Stimulated activated CD8-positive, alpha-beta memory T cell treated with anti-CD3 and anti-CD28 coated beads, Interleukin-15, amount 100 ng/mL, for 4 hours (primary cell): ENCODE measurements at regions not wholly inside any gene's neighbourhood (a gene's known extent, or its start where the extent isn't known, plus 50 kb on each side); places are given as distances from the start of the nearest gene placed in this dataset.

Experiments
- DNase-seq, 2 donors: peaks; one replicate each; pipeline ENCODE4 v3.0.0-alpha.2; 2020; ENCODE audit warnings: low read depth in 2 of 2

DNA sequence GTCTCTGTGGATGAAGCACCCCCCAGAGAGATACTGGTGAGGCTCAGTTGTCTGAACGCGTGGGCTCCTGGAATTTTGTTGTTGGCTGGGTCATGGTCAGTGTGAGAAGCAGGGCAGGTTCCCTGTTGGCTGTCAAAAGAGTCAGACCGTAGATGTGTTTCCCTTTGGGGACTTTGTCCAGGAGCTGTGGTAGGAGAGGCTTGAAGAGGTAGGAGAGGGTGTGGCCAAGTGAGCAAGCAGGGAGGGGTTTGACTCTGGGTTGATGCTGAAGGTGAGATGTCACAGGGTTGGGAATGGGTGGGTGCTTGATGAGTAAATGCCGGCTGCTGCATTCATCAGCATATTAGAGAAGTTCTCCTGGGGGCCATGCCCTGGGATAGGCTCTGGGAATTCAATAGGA is 803.2 kb downstream of the TBC1D22A start:
- no peak for DNase-seq

DNA sequence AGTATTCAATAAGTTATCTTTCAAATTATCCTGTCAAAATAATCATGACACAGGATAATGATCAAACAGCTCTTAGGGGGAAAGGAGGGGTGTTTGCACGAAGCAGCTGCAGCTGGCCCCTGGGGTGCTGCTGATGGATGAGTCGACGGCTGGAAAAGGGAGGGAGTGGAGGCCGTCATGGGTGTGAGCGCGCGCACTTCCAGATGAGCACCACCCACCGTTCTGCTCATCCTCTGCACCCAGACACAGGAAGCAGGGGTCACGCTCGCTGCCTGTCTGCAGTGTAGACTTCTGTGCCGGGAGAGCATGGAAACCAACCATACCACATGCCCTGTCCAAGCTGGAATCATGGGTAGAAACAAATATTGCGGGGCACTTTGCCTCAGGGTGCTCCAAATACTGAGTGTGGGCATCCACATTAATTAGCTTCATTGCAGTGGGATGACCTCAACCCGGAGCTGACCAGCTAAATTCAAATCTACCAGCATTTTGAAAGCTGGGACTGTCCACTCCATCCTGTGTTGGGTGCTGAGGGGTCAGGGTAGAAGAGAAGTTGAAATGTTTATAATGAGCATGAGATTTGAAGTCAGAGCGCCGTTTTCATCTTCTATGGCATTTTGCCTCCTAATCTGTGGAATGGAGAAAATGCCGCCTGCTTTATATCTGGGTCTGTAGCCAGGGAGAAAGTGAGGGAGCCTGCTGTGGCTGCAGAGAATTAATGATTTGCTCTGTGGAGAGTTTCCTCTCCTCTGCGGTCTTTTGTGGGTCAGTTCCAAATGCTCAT is 802.4 kb downstream of the TBC1D22A start:
- DNase-seq, result no peak

DNA sequence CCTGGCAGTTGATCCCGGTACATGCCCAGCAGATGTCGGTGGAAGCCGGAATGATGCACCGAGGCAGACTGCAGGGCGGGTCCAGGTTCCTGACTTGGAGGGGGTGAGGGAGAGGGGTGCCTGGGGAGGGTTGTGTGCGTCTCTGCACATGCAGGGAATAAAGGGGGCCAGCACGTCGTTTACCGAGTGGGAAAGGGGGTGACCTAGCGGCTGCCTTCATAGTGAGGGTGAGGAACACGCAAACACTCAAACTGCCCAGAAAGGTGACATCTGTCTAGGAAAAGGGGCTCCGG is 801.7 kb downstream of the TBC1D22A start:
- DNase-seq, result no peak

DNA sequence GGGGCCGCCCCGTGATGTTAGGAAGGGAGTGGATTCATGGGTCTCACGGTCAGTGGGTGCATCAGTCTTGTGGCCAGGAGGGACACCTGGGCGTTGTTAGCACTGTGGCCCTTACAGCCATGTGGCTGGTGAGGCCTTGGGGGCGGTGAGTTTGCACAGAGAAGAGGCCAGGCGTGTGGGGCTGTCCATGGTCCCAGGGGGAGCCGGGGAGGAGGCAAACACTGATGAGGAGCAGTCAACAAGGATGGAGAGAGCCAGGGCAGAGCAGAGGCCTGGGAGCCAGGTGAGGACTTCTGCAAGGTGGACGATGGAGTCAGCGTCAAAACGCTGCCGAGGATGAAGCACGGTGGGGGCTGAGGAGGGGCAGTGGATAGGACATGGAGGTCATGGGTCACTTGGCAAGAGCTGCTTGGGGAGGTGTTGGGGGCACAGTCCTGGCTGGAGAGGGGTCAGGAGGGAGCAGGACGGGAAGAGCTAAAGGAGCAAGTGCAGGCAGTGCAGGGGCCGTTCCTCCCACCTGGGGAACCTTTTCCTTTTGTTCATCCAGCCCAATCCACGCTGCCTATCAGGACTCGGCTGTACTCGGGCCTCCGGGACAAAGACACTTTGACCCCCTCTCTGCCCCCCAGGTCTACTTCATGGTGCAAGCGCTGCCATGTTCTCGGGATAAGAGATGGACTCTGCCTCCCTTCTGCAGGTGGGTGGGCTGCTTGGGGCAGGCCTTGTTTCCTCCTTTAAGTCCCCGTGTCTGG is 801.1 kb downstream of the TBC1D22A start:
- no peak for DNase-seq

DNA sequence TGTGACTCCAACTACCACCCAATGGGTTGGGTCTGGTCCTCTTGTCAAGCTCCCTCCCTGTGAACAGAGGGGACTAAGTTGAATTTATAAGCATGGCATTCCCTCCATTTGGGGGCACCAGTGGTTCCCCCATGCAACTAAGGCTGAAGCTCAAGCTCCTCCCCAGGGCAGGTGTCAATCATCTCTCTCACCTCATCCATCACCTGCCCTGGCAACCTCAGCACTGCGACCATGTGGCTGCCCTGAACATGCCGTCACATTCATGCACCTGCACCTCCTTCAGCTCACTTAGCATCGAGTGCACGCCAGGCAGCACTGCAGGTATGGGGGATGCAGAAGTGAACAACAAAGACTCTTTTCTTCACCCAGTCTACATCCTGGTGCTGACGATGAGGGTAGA is 799.3 kb downstream of the TBC1D22A start:
- no peak for DNase-seq

DNA sequence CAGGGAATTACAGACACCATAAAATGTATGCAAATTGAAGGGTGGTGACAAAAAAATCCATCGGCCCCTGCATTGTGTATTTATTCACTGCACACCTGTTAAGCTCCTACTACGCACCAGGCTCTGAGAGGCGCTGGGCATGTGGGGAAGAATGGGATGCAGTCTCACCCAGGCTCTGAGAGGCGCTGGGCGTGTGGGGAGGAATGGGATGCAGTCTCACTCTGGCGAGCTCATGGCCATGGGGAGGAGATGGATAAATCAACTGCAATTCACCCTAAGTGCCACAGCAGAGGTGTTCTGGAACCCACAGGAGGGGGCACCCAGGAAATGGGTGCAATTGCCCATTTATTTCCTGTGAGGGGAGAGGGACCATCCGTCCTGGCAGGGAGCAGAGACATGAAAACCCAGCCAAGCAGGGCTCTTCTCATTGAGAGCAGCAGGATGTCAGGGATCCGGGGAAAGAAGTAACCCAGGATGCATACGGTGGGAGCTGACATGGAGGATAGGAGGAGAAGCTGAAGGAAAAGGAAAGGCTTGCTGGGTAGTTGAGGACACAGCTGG is 798.7 kb downstream of the TBC1D22A start:
- no peak for DNase-seq

DNA sequence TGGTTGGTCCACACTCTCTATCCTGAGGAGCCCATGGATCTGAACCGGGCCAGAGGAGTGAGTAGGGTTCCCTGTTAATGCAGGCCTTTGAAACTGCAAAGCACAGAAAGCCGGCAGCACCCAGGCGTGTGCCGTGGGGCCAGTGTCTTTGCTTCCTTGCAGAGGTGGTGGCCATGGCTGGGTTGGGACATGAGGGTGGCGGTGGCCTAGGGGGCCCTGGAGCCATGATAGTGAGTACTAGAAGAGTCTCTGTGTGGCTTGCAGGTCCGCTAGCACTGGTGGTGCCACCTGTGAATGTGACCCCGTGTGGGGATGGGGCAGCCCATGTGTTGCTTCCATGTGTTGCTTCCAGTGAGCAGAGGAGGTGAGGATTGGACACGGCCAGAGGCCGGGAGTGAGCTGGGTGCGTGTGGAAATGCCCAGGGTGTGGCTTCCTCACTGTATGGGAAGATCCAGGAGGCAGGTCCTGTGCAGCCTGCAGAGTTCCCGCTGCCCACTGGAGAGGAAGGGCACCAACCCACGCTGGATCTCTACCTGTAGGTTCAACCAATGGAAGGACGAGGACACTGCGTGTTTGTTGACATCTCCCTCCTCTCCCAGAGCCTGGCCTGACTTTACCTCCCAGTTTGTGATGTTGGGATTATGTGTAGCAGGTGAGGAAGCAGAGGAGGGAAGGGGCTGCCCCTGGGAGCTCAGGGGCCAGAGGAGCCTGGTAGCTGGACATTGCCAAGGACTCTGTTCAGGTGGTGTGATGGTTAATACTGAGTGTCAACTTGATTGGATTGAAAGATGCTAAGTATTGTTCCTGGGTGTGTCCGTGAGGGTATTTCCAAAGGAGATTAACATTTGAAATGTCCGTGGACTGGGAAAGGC is 796.6 kb downstream of the TBC1D22A start:
- DNase-seq, result no peak

DNA sequence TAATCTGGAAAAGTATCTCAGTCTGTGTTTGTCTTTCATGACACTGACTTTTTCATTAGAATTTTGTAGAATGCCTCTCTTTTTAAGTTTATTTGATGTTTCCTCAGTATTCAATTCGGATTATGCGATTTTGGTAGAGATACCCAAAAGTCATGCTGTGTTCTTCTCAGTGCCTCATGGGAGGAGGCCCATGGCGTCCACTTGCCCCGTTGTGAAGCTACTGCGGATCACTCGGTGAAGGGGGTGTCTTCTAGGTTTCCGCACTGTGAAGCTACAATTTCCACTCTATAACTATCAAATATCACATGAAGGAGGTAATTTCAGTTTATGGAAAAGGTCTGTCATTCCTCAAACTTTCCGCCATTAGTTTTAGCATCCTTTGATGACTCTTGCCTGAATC is 794.0 kb downstream of the TBC1D22A start:
- no peak for DNase-seq

DNA sequence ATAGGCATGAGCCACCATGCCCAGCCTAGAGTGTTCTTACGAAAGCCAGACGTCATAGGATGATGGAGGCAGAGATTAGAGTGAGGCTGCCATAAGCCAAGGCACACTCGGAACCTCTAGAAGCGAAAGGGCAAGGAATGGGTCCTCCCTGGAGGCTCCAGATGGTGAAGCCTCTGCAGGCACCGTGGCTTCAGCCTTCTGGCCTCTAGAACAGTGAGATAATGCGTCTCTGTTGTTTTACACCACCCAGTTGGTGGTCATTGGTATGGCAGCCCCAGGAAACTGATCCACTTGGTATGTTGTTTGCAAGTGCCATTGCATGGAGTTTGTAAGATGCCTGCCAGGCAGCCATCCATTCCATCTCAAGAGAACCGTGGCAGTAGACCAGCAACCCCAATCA is 791.0 kb downstream of the TBC1D22A start:
- no peak for DNase-seq

DNA sequence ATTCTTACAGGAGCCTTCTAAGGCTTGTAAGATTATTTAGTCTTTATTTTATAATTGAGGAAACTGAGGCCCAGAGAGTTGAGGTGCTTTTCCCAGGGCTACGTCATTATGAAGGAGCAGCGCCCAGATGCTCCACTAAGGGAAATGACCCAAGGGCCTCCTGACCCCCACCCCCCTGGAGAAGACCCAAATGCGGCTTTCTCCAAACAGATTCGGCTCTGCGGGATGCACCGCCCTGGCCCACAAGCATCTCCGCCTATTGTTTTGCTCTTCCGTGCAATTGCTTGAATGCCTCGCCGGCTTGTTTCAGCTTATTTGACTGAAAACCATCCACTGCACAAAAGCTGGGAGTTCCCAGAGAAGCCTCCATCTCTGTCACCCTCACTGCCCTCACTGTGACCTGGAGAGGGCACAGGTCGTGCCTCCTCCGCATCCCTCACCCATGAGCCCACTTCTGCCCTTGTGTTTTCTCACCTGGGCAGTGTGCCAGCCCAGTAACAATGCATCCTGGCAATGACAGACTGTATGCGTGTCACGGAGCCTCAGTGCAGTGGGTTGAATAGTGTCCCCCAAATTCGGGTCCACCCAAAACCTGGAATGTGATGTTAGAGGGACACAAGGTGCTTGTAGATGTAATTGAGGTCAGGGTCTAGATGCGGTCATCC is 790.2 kb downstream of the TBC1D22A start:
- DNase-seq, result no peak

DNA sequence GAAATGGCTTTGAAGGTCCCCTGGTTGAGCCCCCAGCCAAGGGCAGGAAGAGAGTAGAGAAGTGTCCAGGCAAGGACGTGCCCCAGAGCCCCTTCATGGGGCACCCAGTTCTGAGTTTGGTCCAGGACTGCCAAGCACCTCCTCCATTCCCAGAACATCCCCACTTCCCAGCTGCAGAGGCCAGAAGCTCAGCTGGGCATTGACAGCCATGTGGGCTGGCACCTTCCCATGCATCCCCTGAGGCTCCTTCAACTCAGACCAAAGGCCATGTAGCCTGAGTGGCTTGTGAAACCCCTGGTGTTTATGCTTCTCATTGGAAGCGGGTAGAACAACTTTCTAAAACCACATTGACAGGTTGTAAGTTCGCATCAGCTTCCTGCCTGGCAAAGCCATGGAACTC is 789.6 kb downstream of the TBC1D22A start:
- no peak for DNase-seq

DNA sequence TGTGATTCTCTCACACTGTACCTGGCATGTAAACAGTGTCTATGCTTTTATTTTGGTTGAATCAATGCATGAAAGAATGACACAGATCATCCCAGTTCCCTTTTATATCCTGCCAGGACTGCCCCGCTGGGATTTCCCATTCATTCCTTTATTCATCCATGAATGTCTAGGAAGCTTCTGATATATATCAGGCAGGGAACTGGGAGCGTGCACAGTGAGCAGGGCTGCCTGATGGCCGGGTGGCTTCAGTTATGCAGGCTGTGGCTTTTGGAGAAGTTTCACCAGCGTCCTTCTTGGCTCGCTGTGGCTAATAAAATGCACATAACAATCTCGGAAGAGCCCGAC is 789.0 kb downstream of the TBC1D22A start:
- DNase-seq, result no peak

DNA sequence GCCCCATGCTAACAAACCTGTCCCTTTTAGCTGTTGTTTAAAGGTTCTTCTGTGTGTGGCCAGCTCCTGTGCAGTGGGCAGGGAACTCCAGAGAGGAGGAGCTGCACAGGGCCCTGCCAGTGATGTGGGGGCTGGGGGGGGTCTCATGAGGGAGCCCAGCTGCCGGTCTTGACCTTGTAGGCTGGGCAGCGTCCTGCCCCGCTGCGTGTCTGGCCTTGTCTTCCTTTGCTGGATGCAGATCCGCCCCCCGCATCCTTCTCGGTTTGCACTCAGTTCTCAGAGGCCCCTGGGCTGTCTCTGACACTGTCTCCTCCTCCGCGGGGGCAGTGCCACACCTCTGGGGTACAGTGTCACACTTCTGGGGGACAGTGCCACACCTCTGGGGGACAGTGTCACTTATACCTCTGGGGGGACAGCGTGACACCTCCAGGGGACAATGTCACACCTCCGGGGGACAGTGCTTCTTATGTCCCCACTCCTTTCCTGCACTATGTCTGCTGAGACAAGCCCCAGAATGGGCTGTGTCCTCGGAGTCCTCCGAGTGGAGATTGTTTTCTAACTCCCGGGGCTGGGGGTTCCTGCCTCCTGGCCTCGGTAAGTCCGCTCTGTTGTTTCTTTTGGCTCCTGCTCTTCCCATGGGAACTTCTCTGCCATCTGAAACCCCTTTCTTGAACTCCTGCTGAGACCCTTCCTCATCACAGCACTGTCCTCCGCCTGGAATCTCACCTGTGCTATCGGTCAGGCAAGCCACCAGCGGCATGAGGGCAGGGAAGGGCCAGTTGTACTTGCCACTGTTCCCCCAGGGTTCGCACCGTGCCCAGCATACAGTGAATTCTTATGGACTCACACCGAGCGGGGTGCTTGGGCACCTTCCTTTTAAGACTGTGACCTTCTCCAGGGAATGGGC is 788.3 kb downstream of the TBC1D22A start:
- no peak for DNase-seq

DNA sequence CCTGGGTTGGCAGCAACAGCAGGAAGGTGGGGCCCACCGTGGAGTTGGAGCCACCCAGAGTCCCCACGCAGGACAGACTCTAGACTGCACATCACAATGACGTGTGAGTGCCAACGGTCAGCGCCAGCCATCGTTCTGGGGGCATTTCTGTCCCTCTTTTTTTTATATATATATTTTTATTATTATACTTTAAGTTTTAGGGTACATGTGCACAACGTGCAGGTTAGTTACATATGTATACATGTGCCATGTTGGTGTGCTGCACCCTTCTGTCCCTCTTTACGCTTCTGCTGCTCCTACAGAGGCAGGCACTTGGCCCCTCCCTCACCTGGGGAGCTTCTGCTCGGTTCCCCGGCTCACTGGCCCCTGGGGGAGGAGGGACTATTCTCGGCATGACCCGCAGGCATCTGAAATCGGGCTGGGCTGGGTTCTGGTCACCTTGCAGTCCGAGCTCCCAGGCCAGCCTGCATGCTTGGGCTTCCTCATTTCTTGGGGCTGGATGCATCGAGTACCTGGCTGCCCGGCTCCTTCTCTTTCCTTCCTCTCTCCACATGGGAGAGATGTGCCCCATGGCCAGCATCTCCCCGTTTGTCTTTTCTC is 787.4 kb downstream of the TBC1D22A start:
- DNase-seq, result no peak

DNA sequence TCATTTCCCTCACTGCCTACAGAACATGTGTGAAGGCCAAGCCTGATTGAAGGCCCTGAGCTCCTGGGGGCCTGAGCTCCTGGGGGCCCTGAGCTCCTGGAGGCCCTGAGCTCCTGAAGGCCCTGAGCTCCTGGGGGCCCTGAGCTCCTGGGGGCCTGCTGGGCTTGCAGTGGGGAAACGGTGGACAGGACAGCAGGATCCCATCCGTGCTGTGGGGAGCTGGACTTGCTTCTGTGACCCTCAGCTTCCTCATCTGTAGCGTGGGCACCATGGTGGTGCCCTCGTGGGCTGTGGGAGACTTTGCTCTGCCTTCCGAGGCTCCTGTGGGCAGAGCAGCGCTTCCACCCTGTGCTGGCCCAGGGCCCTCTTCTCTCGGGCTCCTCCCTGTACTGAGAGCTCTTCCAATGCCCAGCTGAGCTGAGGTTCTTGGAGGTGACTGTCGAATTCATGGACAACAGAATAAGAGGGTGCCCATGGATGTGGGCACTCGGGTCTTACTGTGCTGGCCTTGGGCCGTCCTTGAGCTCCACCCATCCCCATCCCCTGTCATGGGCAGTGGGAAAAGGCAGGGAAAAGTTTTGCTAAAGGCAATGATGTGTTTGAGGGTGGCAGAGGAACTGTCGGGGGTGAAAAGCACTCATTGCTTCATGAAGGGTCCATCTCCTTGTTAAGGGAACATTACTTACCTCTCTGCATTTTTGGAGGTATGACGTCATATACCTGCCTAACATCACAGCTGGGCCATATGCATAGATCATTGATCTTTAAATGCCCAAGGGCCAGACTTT is 786.7 kb downstream of the TBC1D22A start:
- DNase-seq, result no peak

DNA sequence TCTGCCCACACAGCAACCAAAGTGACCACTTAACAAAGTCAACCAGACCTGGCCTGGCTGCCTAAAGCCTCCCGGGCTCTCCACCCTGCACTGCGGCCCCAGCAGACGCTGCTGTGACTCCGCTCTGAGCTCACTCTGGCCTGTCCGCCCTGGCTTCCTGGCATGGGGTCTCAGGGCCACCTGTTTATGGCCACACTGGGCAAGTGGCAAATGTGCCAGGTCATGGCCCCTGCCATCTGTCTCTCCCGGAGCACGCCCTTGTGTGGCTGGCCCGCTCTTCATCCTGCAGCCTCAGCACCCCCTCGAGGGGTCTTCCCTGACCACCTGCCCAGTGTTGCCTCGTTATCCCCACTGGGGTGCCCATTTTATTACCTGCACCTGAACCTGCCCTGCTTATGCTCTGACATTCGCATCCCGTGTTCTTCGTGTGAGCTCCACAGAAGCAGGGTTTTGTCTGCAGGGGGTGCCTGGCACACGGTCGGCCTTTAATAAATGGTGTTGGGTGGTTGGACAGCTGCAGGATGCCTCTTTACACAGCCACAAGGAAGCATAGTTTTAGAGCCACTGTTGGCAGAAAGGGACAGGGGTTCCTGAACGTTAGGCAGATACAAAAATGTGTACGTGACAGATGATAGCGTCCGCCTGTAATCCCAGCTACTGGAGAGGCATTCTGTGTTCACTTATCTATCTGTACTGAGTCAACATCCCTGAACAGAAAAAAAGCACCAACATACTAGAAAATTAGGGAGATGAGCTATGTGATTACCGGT is 785.6 kb downstream of the TBC1D22A start:
- no peak for DNase-seq

DNA sequence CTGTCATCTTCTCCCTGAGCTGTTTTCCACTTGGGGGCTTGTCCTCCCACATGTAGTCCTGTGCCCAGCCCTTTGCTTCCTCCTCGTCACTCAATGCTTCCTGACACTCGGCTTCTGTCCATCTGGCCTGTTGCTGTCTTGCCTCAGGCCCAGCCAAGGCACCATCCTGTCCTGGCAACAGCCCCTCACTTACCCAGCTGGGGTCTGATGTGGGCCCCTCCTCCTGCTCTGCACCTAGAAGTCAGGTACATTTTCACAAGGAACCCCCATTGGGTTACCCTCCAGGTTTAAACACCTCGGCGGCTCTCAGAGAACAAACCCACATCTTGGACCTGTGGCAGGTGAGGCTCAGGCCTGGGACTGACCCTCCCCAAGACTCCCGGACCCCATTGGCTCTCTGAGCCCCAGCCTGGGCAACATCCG is 784.8 kb downstream of the TBC1D22A start:
- DNase-seq, result no peak

DNA sequence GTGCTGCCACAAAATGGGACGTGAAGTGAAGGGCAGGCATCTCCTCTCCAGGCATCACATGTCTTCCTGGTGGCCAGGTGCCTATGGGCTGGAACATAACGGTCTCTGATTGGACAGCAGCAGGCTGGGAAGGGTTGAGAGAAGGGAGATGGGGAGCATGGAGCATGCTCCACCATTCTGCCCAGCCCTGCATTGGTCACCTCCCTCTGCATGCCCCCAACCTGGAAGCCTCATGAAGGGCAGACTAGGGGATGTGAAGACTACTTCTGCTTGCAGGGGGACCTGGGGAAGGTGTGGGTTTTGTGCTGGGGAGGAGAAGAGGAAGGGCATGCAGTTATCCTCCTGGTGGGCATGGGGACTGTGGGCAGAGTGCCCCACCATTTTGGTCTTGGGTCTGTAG is 782.2 kb downstream of the TBC1D22A start:
- DNase-seq, result no peak

DNA sequence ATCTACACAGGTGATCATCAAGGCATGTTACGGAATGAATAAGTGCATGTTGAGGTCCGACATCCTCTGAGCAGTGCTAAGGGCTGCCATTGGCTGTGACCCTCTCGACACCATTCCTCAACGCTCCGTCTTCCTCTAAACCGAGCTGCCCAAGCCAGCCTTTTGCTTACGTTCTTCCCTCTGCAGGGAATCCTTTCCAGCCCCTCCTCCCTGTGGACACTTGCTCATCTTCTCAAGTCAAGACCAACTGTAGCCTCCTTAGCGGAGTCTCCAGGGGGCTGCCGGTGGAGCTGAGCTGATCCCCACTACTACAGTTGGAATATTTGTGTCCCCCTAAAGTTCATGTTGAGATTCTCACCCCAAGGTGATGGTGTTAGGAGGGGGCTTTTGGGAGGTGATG is 781.0 kb downstream of the TBC1D22A start:
- no peak for DNase-seq
